GM12864 (cell line): ENCODE measurements at regions not wholly inside any gene's neighbourhood (a gene's known extent, or its start where the extent isn't known, plus 50 kb on each side); places are given as distances from the start of the nearest gene placed in this dataset.

Experiments used
- DNase-seq: peaks from one replicate; pipeline ENCODE4 v3.0.0-alpha.2; 2011; ENCODE audit warnings: low read depth
- H3K4me3 ChIP-seq: 2 replicates; pipeline ENCODE4 v1.5.1; 2011; ENCODE audit warnings: mild to moderate bottlenecking, low read depth, low read length, control low read depth
- CTCF ChIP-seq: IDR thresholded peaks from 2 replicates; pipeline ENCODE4 v1.5.1; 2011; ENCODE audit warnings: low read depth, mild to moderate bottlenecking, moderate library complexity, low read length, control low read depth, inconsistent platforms; ENCODE audit errors: missing control alignments

GRCh38 chr11:95434009-95434408 is 203.0 kb upstream of the SESN3 start:
- no peak for DNase-seq
- no peak for TF ChIP-seq CTCF
- no peak overlapping the region for H3K4me3 ChIP-seq

GRCh38 chr11:95432714-95433503 is 201.9 kb upstream of the SESN3 start:
- TF ChIP-seq CTCF, result no peak
- DNase-seq, result no peak
- H3K4me3 ChIP-seq, result no peak overlapping the region

GRCh38 chr11:95429376-95429907 is 198.4 kb upstream of the SESN3 start:
- TF ChIP-seq CTCF, result no peak
- DNase-seq, result no peak
- no peak overlapping the region for H3K4me3 ChIP-seq

- DNase-seq, result no peak
- TF ChIP-seq CTCF, result no peak
- H3K4me3 ChIP-seq, result no peak overlapping the region
Observed at GRCh38 chr11:95426823-95427462, 195.9 kb upstream of the SESN3 start.

GRCh38 chr11:95419915-95420314 is 188.9 kb upstream of the SESN3 start:
- H3K4me3 ChIP-seq, result no peak overlapping the region
- DNase-seq, result no peak
- TF ChIP-seq CTCF, result no peak

- no peak for TF ChIP-seq CTCF
- H3K4me3 ChIP-seq, result no peak overlapping the region
- no peak for DNase-seq
Observed at GRCh38 chr11:95418916-95419315, 187.9 kb upstream of the SESN3 start.
